K562 (cell line): ENCODE measurements at regions not wholly inside any gene's neighbourhood (a gene's known extent, or its start where the extent isn't known, plus 50 kb on each side); places are given as distances from the start of the nearest gene placed in this dataset.

ENCODE experiments used
- ATAC-seq: fragments of 200-7000 bp; cut with Tn5 transposase; 3 replicates; pipeline ENCODE4 v1.9.1; 2020; ENCODE audit warnings: moderate library complexity
- BruUV-seq: library from RNA; stranded (reverse); fragments of 400-500 nt; replicated peaks from 2 replicates; lab custom pipeline; 2021; lab: Mats Ljungman, UMichigan
- CTCF ChIA-PET: fragments of 300-600 bp; formaldehyde crosslinking; extraction: SDS; loops from one replicate; lab custom pipeline; 2021; ENCODE audit warnings: low intra/inter-chr PET ratio; lab: Yijun Ruan, JAX
- POLR2A ChIA-PET: fragments of 300-600, 350-650 bp; sonication (Branson Sonifier 250); formaldehyde crosslinking; extraction: SDS; loops from one replicate; lab custom pipeline; 2021; ENCODE audit warnings: antibody characterized with exemption, inconsistent platforms; lab: Yijun Ruan, JAX
- DNase-seq, 4 experiments: peaks; one replicate each; pipeline versions ENCODE4 v3.0.0 to v3.0.0-alpha.2; 2011 to 2018; ENCODE audit warnings: low spot score in 3 of 4, mixed read lengths in 3 of 4; ENCODE audit errors: extremely low read depth in 1 of 4
- FAIRE-seq: peaks from 2 replicates; lab custom pipeline; 2011; peaks lifted over from hg19 to GRCh38; lab: Jason Lieb, UNC
- H2AFZ ChIP-seq: 2 replicates; pipeline ENCODE4 v1.6.0; 2011; ENCODE audit warnings: low read depth, low read length, control low read depth, inconsistent platforms
- H3K27ac ChIP-seq: fragments of 200-600 bp; 3 replicates; pipeline ENCODE4 v1.8.0; 2011; ENCODE audit warnings: low read depth, mild to moderate bottlenecking, control low read depth, inconsistent platforms, low read length, moderate library complexity, mixed read lengths; ENCODE audit errors: extremely low read depth
- H3K27me3 ChIP-seq, 2 experiments: fragments of 300-600 bp in 1 of 2; 2 replicates in 1 of 2; 3 replicates in 1 of 2; pipeline versions ENCODE4 v1.6.0 to v1.8.0; 2011; ENCODE audit warnings: inconsistent platforms in 2 of 2, low read length in 2 of 2, mild to moderate bottlenecking in 1 of 2, mixed read lengths in 1 of 2, moderate library complexity in 1 of 2; ENCODE audit not compliant: control insufficient read depth in 2 of 2, insufficient read depth in 2 of 2
- H3K36me3 ChIP-seq: fragments of 300-600 bp; 3 replicates; pipeline ENCODE4 v1.8.0; 2011; ENCODE audit warnings: mild to moderate bottlenecking, low read length, inconsistent platforms; ENCODE audit not compliant: control insufficient read depth, insufficient read depth
- H3K4me1 ChIP-seq, 2 experiments: fragments of 200-600 bp in 1 of 2; replicated peaks in 1 of 2; 2 replicates in 1 of 2; 3 replicates in 1 of 2; pipeline versions ENCODE4 v1.5.1 to v1.8.0; 2011; ENCODE audit warnings: inconsistent platforms in 2 of 2, low read length in 2 of 2, mild to moderate bottlenecking in 1 of 2, mixed read lengths in 1 of 2, moderate library complexity in 1 of 2; ENCODE audit not compliant: control insufficient read depth in 2 of 2, insufficient read depth in 2 of 2
- H3K4me2 ChIP-seq: 2 replicates; pipeline ENCODE4 v1.6.1; 2011; ENCODE audit warnings: low read length, control low read depth, inconsistent platforms, mixed read lengths; ENCODE audit not compliant: insufficient read depth
- H3K4me3 ChIP-seq: fragments of 200-600 bp; sonication (generic), shearing (Covaris generic); 2 replicates; pipeline ENCODE4 v1.5.1; 2016; ENCODE audit warnings: control low read depth, inconsistent platforms
- H3K79me2 ChIP-seq: fragments of 200-600 bp; 3 replicates; pipeline ENCODE4 v1.8.0; 2011; ENCODE audit warnings: low read length, inconsistent platforms; ENCODE audit not compliant: control insufficient read depth, insufficient read depth
- H3K9ac ChIP-seq, 2 experiments: 2 replicates each; pipeline versions ENCODE4 v1.6.0 to v1.6.1; 2011; ENCODE audit warnings: low read depth in 2 of 2, low read length in 2 of 2, control low read depth in 1 of 2, inconsistent platforms in 1 of 2, mild to moderate bottlenecking in 1 of 2, mixed read lengths in 1 of 2; ENCODE audit not compliant: insufficient read depth in 1 of 2
- H3K9me1 ChIP-seq: one replicate; pipeline ENCODE4 v1.6.0; 2011; ENCODE audit warnings: inconsistent platforms, mild to moderate bottlenecking, low read length, moderate library complexity; ENCODE audit not compliant: control insufficient read depth, insufficient read depth
- H3K9me3 ChIP-seq: replicated peaks from 2 replicates; pipeline ENCODE4 v1.5.1; 2011; ENCODE audit warnings: low read depth, low read length, inconsistent platforms; ENCODE audit not compliant: control insufficient read depth, insufficient read depth
- H4K20me1 ChIP-seq: replicated peaks from 2 replicates; pipeline ENCODE4 v1.6.1; 2011; ENCODE audit warnings: low read length, inconsistent platforms, mixed read lengths; ENCODE audit not compliant: control insufficient read depth, insufficient read depth
- ARHGAP35 ChIP-seq: fragments of 450-650 bp; IDR thresholded peaks from 2 replicates; pipeline ENCODE4 v1.6.1; 2018; ENCODE audit not compliant: partially characterized antibody
- CEBPB ChIP-seq: fragments of 450-650 bp; IDR thresholded peaks from 2 replicates; pipeline ENCODE4 v1.6.1; 2016; ENCODE audit warnings: missing genetic modification characterization, missing compliant biosample characterization
- CREM ChIP-seq: IDR thresholded peaks from 2 replicates; pipeline ENCODE4 v1.6.1; 2014; ENCODE audit warnings: antibody characterized with exemption, low read depth
- CSDE1 ChIP-seq, 2 experiments: fragments of 450-650 bp; IDR thresholded peaks; 2 replicates each; pipeline ENCODE4 v1.6.1; 2016; ENCODE audit warnings: mild to moderate bottlenecking in 1 of 2
- HBP1 ChIP-seq: fragments of 450-650 bp; formaldehyde crosslinking; IDR thresholded peaks from 2 replicates; pipeline ENCODE4 v1.4.0; 2022; ENCODE audit warnings: missing genetic modification characterization
- KAT2B ChIP-seq: IDR thresholded peaks from one replicate; pipeline ENCODE4 v1.6.1; 2012; ENCODE audit warnings: low read depth, mild to moderate bottlenecking, control low read depth, inconsistent platforms, low read length, moderate library complexity
- MECOM ChIP-seq: fragments of 250-450 bp; sonication (Bioruptor Pico); IDR thresholded peaks from 2 replicates; pipeline ENCODE4 v1.8.0; 2022; ENCODE audit warnings: inconsistent platforms
- PRPF4 ChIP-seq: fragments of 200-400 bp; formaldehyde crosslinking; IDR thresholded peaks from one replicate; pipeline ENCODE4 v1.6.1; 2017; ENCODE audit warnings: low read length, low read depth, mild to moderate bottlenecking; ENCODE audit not compliant: insufficient read depth, poor library complexity, severe bottlenecking
- PTRF ChIP-seq: fragments of 450-650 bp; IDR thresholded peaks from 2 replicates; pipeline ENCODE4 v1.6.1; 2016; ENCODE audit warnings: mild to moderate bottlenecking, missing genetic modification characterization, missing compliant biosample characterization
- REST ChIP-seq, 2 experiments: fragments of 450-650 bp; formaldehyde crosslinking in 1 of 2; IDR thresholded peaks; 2 replicates each; pipeline versions ENCODE4 v1.4.0 to v1.6.1; 2014 to 2020; ENCODE audit warnings: mild to moderate bottlenecking in 2 of 2, borderline replicate concordance in 1 of 2, low read depth in 1 of 2
- SLC30A9 ChIP-seq: fragments of 250-450 bp; sonication (Bioruptor Pico); IDR thresholded peaks from 2 replicates; pipeline ENCODE4 v1.8.0; 2022; ENCODE audit warnings: mild to moderate bottlenecking, moderate library complexity
- STAT5B ChIP-seq: fragments of 250-450 bp; sonication (Bioruptor Pico); IDR thresholded peaks from 2 replicates; pipeline ENCODE4 v1.8.0; 2021; ENCODE audit warnings: mild to moderate bottlenecking, inconsistent platforms
- ZC3H4 ChIP-seq: sonication (generic); formaldehyde crosslinking; IDR thresholded peaks from 2 replicates; pipeline ENCODE4 v1.9.0; 2021; ENCODE audit warnings: missing genetic modification reagents, borderline replicate concordance
- WGBS: fragments of 100-300 bp; shearing (Covaris generic); methylation state at CpG from one replicate; pipeline ENCODE4 v1.1.6; 2016; ENCODE audit warnings: low coverage, mixed read lengths; ENCODE audit not compliant: insufficient coverage; ENCODE audit errors: missing lambda C conversion rate; 5-methylcytosine and 5-hydroxymethylcytosine counted together
- in situ Hi-C: fragments of 300-500 bp; cut with MboI; formaldehyde crosslinking; loops from 4 replicates; pipeline ENCODE4 v1.15.0; 2018; ENCODE audit warnings: inconsistent platforms, mixed read lengths
- intact Hi-C: fragments of 100-400 bp; cut with micrococcal nuclease; formaldehyde crosslinking; loops from 2 replicates; pipeline ENCODE4 v1.14.2; 2022

GRCh38 chr1:172976222-172977041, 74.3 kb downstream of the TNFSF18 start:
- no peaks in the 10 kb centered on the region for H3K36me3 ChIP-seq
- POLR2A ChIA-PET = no interaction called here
- intact Hi-C loops = no loop called here
- no peak overlapping the region for H3K4me2 ChIP-seq
- CTCF ChIA-PET = no interaction called here
- no TSS peak for BruUV-seq
- 4% methylated on average over 2 of the region's 2 CpGs for WGBS
- DNase-seq (no peak), ATAC-seq (no peak), FAIRE-seq (no peak)
- no peak overlapping the region for H2AFZ ChIP-seq
- no peaks in the 10 kb centered on the region for H3K79me2 ChIP-seq
- no peaks in the 10 kb centered on the region for H4K20me1 ChIP-seq
- no peaks in the 10 kb centered on the region for H3K27me3 ChIP-seq
- no peaks in the 10 kb centered on the region for H3K9me3 ChIP-seq
- H3K4me3 ChIP-seq = no peak overlapping the region
- no peaks in the 10 kb centered on the region for H3K9me1 ChIP-seq
- no peaks in the 10 kb centered on the region for H3K4me1 ChIP-seq
- H3K9ac ChIP-seq = no peak overlapping the region
- in situ Hi-C loops = no loop called here
- H3K27ac ChIP-seq = no peak overlapping the region
- TF ChIP-seq MECOM (CRISPR knock-in tag) (no peak), ARHGAP35 (no peak), KAT2B (no peak), PRPF4 (no peak), SLC30A9 (CRISPR knock-in tag) (no peak), HBP1 (no peak), CREM (no peak), CEBPB (tag) (peak; percentile 31; the same call in 1 of the 2 replicates), REST (IDR thresholded peaks at IDR 0.05; ENCODE audit: borderline replicate concordance) (peak; percentile 15; the same call in 1 of the 2 replicates), REST (CRISPR knock-in tag; IDR thresholded peaks at IDR 0.05; ENCODE audit: low read depth) (no peak), CSDE1 (IDR thresholded peaks at IDR 0.05) (no peak), STAT5B (CRISPR knock-in tag) (no peak), ZC3H4 (CRISPR knock-in tag) (no peak), PTRF (no peak)
